ENCODE measurements at regions not wholly inside any gene's neighbourhood (a gene's known extent, or its start where the extent isn't known, plus 50 kb on each side); places are given as distances from the start of the nearest gene placed in this dataset.

- TF ChIP-seq CTCF (IDR thresholded peaks at IDR 0.05; ENCODE audit: extremely low read depth in 1 of 2, insufficient read depth in 1 of 2, low read depth in 1 of 2, low read length in 2 of 2), result no peak
- TF ChIP-seq POLR2A (IDR thresholded peaks at IDR 0.05; ENCODE audit: low read depth, low read length), result no peak
- TF ChIP-seq EZH2 (IDR thresholded peaks at IDR 0.05; ENCODE audit: borderline replicate concordance, low read depth, low read length, severe bottlenecking), result no peak
- TF ChIP-seq GATA2 (IDR thresholded peaks at IDR 0.05; ENCODE audit: insufficient read depth, insufficient read length, low read depth, low read length), result no peak
- no peak for TF ChIP-seq POLR2AphosphoS5 (IDR thresholded peaks at IDR 0.05; ENCODE audit: insufficient read depth, low read depth, low read length)
Observed at GRCh38 chr10:62671104-62671503, 133.4 kb upstream of the ADO start.
